HG03196 (cell line): ENCODE measurements at regions not wholly inside any gene's neighbourhood (a gene's known extent, or its start where the extent isn't known, plus 50 kb on each side); places are given as distances from the start of the nearest gene placed in this dataset.

Experiments used
- ATAC-seq: cut with Tn5 transposase; IDR thresholded peaks from one replicate; pipeline ENCODE4 v1.9.1; 2021; ENCODE audit not compliant: unreplicated experiment

GRCh38 chr12:130016986-130017385 lies 113.2 kb upstream of the TMEM132D start:
- ATAC-seq = no peak

GRCh38 chr12:130017591-130018449 lies 114.0 kb upstream of the TMEM132D start:
- no peak for ATAC-seq

- ATAC-seq = no peak
Observed at GRCh38 chr12:130018614-130019013, 114.8 kb upstream of the TMEM132D start.

- no peak for ATAC-seq
Observed at GRCh38 chr12:130026608-130027176, 122.9 kb upstream of the TMEM132D start.

GRCh38 chr12:130027798-130028197 lies 124.0 kb upstream of the TMEM132D start:
- ATAC-seq = no peak

GRCh38 chr12:130029151-130029550 lies 125.3 kb upstream of the TMEM132D start:
- ATAC-seq = no peak

GRCh38 chr12:130031041-130031440 lies 127.2 kb upstream of the TMEM132D start:
- ATAC-seq = no peak

GRCh38 chr12:130031571-130032189 lies 127.9 kb upstream of the TMEM132D start:
- no peak for ATAC-seq

GRCh38 chr12:130041983-130042812 lies 120.1 kb upstream of the FZD10 start:
- ATAC-seq = no peak

GRCh38 chr12:130043685-130044406 lies 118.4 kb upstream of the FZD10 start:
- ATAC-seq = no peak

- no peak for ATAC-seq
Observed at GRCh38 chr12:130044991-130045621, 117.2 kb upstream of the FZD10 start.

- no peak for ATAC-seq
Observed at GRCh38 chr12:130049666-130050065, 112.6 kb upstream of the FZD10 start.

GRCh38 chr12:130051900-130052299 lies 110.4 kb upstream of the FZD10 start:
- no peak for ATAC-seq

- no peak for ATAC-seq
Observed at GRCh38 chr12:130053651-130054069, 108.6 kb upstream of the FZD10 start.

GRCh38 chr12:130054803-130055202 lies 107.5 kb upstream of the FZD10 start:
- ATAC-seq = no peak

- no peak for ATAC-seq
Observed at GRCh38 chr12:130058926-130059472, 103.3 kb upstream of the FZD10 start.

GRCh38 chr12:130063866-130064265 lies 98.4 kb upstream of the FZD10 start:
- ATAC-seq = no peak

GRCh38 chr12:130064999-130065398 lies 97.3 kb upstream of the FZD10 start:
- ATAC-seq = no peak

GRCh38 chr12:130066742-130067141 lies 95.5 kb upstream of the FZD10 start:
- ATAC-seq = no peak

GRCh38 chr12:130068741-130069140 lies 93.5 kb upstream of the FZD10 start:
- ATAC-seq = no peak
